ENCODE measurements at regions not wholly inside any gene's neighbourhood (a gene's known extent, or its start where the extent isn't known, plus 50 kb on each side); places are given as distances from the start of the nearest gene placed in this dataset.

DNA sequence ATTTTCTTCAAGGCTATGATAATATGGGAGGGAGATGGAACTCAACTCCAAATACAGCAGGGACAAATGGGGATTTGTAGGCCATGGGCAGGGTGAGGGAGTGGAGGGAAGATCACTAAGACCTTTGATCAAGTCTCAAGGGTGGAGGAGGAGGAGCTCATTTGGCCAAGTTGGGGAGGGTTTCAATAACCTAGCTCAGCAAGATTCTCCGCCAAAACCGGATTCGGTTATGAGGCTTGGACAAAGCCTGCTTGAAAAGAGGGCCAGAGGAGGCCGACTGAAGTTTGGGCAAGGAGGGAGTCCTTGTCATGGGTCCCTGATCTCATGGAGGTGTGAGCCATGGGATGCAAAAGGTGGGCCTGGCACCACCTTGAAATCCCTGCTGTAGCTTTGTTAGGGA, 68.8 kb downstream of the TSN start:
- Histone ChIP-seq H3K27me3 (ENCODE audit: insufficient read depth, poor library complexity, severe bottlenecking) (no peaks in the 10 kb centered on the region), H3K4me3 (replicated peaks; ENCODE audit: insufficient read depth, low read length) (no peak overlapping the region)
- TF ChIP-seq, protein P1, sequence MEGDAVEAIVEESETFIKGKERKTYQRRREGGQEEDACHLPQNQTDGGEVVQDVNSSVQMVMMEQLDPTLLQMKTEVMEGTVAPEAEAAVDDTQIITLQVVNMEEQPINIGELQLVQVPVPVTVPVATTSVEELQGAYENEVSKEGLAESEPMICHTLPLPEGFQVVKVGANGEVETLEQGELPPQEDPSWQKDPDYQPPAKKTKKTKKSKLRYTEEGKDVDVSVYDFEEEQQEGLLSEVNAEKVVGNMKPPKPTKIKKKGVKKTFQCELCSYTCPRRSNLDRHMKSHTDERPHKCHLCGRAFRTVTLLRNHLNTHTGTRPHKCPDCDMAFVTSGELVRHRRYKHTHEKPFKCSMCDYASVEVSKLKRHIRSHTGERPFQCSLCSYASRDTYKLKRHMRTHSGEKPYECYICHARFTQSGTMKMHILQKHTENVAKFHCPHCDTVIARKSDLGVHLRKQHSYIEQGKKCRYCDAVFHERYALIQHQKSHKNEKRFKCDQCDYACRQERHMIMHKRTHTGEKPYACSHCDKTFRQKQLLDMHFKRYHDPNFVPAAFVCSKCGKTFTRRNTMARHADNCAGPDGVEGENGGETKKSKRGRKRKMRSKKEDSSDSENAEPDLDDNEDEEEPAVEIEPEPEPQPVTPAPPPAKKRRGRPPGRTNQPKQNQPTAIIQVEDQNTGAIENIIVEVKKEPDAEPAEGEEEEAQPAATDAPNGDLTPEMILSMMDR (IDR thresholded peaks at IDR 0.05; ENCODE audit: insufficient read depth, low read length), result no peak
- no peak for TF ChIP-seq SPI1 (IDR thresholded peaks at IDR 0.05; ENCODE audit: borderline replicate concordance, low read depth)
- TF ChIP-seq REST (IDR thresholded peaks at IDR 0.05; ENCODE audit: insufficient replicate concordance, low read depth), result no peak
- no peak for TF ChIP-seq GABPA (IDR thresholded peaks at IDR 0.05; ENCODE audit: low read depth)
- TF ChIP-seq POLR2AphosphoS5 (IDR thresholded peaks at IDR 0.05; ENCODE audit: low read depth), result no peak

DNA sequence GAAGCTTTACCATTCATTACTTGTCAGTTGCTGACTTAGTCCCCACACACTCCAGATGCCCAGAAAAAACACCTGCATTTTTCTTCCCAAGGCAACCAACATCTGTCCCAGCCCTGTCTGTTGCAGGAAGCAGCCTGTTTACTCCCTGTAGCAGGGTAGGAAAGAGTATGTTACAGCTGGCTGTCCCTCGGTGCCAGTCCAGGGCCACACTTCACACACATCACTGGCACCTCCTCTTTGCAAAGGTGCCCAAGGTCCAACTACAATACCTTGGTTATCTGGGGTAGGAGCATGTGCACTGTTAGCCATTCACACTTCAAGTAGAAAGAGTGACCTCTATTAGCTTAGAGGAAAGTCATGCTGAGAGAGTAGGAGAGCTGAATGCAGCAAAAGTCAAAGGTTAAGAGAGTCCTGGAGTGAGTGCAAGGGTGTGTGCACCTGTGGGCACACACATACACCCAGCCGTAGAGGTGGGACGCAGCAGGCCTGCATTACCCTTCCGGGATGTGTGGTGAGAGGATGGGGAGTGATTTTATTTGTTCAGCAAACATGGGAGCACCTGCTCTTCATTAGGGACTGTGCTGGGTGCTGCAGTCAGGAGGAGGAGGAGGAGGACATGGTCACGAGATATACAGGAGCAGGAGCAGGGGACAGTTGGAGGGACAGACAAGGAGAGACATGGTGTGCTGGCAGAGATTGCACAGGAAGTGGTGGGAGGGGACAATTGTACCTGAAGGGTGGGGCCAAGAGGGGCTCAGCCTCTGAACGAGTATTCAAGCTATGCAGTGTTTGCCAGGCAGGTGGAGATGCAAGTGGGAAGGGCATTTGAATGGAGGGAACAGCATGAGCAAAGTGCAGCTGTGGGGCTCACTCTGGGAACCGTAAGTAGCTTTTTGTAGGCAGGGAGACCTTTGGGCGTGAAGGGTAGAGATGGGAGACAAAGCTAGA, 69.8 kb downstream of the TSN start:
- Histone ChIP-seq H3K27ac (replicated peaks) (no peak overlapping the region), H3K4me3 (replicated peaks; ENCODE audit: insufficient read depth, low read length) (no peak overlapping the region), H3K27me3 (ENCODE audit: insufficient read depth, poor library complexity, severe bottlenecking) (no peaks in the 10 kb centered on the region)
- TF ChIP-seq GABPA (IDR thresholded peaks at IDR 0.05; ENCODE audit: low read depth) (no peak), REST (IDR thresholded peaks at IDR 0.05; ENCODE audit: insufficient replicate concordance, low read depth) (no peak), SPI1 (IDR thresholded peaks at IDR 0.05; ENCODE audit: borderline replicate concordance, low read depth) (no peak), POLR2AphosphoS5 (IDR thresholded peaks at IDR 0.05; ENCODE audit: low read depth) (no peak)
- TF ChIP-seq, protein P1 (IDR thresholded peaks at IDR 0.05; ENCODE audit: insufficient read depth, low read length), result no peak
- no peak for DNase-seq (ENCODE audit: low read depth in 1 of 2, low spot score in 1 of 2)

More for the DNA sequence above, 68.8 kb downstream of the TSN start:
- no peak for DNase-seq (ENCODE audit: low read depth in 1 of 2, low spot score in 1 of 2)
- no peak overlapping the region for H3K27ac ChIP-seq (replicated peaks)

DNA sequence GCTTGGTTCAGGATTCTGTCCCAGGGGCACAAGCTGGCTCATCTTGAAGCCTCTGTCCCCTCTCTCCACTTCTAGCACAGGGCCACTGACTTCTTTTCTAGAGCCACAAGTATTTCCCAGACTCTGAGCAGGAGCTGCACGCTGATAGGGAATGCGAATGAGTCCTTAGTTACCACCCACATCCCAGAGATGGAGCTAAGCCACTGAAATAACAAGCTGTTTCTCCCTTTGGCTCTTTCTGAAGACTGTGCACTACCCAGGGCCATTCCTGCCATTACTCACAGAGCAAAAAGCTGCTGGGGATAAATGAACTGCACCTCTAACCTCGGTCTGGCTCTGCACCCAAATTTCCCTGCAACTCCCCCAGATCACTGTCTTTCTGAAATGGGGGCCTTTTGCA, 70.6 kb downstream of the TSN start:
- no peak for DNase-seq (ENCODE audit: low read depth in 1 of 2, low spot score in 1 of 2)
- Histone ChIP-seq H3K27me3 (ENCODE audit: insufficient read depth, poor library complexity, severe bottlenecking) (no peaks in the 10 kb centered on the region), H3K27ac (replicated peaks) (no peak overlapping the region), H3K4me3 (replicated peaks; ENCODE audit: insufficient read depth, low read length) (no peak overlapping the region)
- TF ChIP-seq REST (IDR thresholded peaks at IDR 0.05; ENCODE audit: insufficient replicate concordance, low read depth) (no peak), GABPA (IDR thresholded peaks at IDR 0.05; ENCODE audit: low read depth) (no peak), SPI1 (IDR thresholded peaks at IDR 0.05; ENCODE audit: borderline replicate concordance, low read depth) (no peak)

Data from HL-60 (cell line).